ENCODE measurements at regions not wholly inside any gene's neighbourhood (a gene's known extent, or its start where the extent isn't known, plus 50 kb on each side); places are given as distances from the start of the nearest gene placed in this dataset.

DNA sequence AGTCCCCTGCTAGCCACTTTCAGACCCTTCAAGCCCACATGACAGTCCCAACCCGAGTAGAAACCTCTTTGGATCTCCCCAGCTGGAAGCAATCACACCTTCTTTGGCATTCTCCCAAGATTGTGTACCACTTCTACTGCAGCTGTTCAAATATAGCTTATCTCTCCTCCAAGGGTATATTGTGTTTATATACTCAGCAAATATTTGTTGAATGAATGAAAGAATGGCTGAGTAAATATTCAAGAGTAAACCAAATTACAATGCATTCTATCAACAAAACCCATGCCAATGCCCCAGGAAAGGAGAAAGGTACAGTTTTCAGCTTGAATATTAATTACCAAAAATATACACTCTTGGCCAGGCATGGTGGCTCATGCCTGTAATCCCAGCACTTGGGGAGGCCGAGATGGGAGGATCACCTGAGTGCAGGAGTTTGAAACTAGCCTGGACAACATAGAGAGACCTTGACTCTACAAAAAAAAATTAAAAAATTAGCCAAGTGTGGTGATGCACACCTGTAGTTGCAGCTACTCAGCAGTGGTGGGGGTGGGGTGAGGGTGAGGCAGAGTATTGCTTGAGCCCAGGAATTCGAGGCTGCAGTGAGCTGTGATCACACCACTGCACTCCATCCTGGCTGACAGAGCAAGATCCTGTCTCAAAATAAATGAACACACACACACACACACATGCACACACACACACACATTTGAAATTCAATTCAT, 68.5 kb downstream of the NIBAN1 start:
- no peak for TF ChIP-seq POLR2A (IDR thresholded peaks at IDR 0.05)
- TF ChIP-seq, protein P1, sequence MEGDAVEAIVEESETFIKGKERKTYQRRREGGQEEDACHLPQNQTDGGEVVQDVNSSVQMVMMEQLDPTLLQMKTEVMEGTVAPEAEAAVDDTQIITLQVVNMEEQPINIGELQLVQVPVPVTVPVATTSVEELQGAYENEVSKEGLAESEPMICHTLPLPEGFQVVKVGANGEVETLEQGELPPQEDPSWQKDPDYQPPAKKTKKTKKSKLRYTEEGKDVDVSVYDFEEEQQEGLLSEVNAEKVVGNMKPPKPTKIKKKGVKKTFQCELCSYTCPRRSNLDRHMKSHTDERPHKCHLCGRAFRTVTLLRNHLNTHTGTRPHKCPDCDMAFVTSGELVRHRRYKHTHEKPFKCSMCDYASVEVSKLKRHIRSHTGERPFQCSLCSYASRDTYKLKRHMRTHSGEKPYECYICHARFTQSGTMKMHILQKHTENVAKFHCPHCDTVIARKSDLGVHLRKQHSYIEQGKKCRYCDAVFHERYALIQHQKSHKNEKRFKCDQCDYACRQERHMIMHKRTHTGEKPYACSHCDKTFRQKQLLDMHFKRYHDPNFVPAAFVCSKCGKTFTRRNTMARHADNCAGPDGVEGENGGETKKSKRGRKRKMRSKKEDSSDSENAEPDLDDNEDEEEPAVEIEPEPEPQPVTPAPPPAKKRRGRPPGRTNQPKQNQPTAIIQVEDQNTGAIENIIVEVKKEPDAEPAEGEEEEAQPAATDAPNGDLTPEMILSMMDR (IDR thresholded peaks at IDR 0.05), result no peak

Data from uterus (tissue), 2 donors.